WTC11 (cell line): ENCODE measurements at regions not wholly inside any gene's neighbourhood (a gene's known extent, or its start where the extent isn't known, plus 50 kb on each side); places are given as distances from the start of the nearest gene placed in this dataset.

Source experiments
- ATAC-seq: fragments of 200-7000 bp; cut with Tn5 transposase; 2 replicates; pipeline ENCODE4 v1.10.0; 2021; ENCODE audit warnings: mild to moderate bottlenecking, moderate library complexity
- CTCF ChIA-PET: fragments of 300-600 bp; sonication (Branson Sonifier 250); formaldehyde crosslinking; loops from one replicate; lab custom pipeline; 2021; ENCODE audit warnings: antibody characterized with exemption; lab: Charles Lee
- POLR2A ChIA-PET: fragments of 350-600 bp; sonication (Branson Sonifier 250); formaldehyde crosslinking; loops from one replicate; lab custom pipeline; 2021; ENCODE audit warnings: antibody characterized with exemption; lab: Charles Lee
- DNase-seq: peaks from one replicate; pipeline ENCODE4 v3.0.0; 2021; ENCODE audit warnings: low spot score
- H3K27ac Mint-ChIP-seq: 2 replicates; pipeline ENCODE4 v1.8.0; 2021; ENCODE audit warnings: mixed read lengths
- H3K27me3 Mint-ChIP-seq: 2 replicates; pipeline ENCODE4 v1.8.0; 2021; ENCODE audit warnings: low read depth, mild to moderate bottlenecking, moderate library complexity, mixed read lengths
- H3K36me3 Mint-ChIP-seq: 2 replicates; pipeline ENCODE4 v1.8.0; 2021; ENCODE audit warnings: mixed read lengths
- H3K4me1 Mint-ChIP-seq: 2 replicates; pipeline ENCODE4 v1.8.0; 2022; ENCODE audit warnings: mixed read lengths
- H3K4me3 Mint-ChIP-seq: 2 replicates; pipeline ENCODE4 v1.8.0; 2021; ENCODE audit warnings: mild to moderate bottlenecking, moderate library complexity, mixed read lengths
- H3K9me3 Mint-ChIP-seq: 2 replicates; pipeline ENCODE4 v1.8.0; 2021; ENCODE audit warnings: mixed read lengths
- AFF4 ChIP-seq: sonication (generic); formaldehyde crosslinking; IDR thresholded peaks from 2 replicates; pipeline ENCODE4 v1.8.1; 2023; ENCODE audit warnings: mild to moderate bottlenecking, missing genetic modification reagents, borderline replicate concordance
- ATF6 ChIP-seq: sonication (generic); formaldehyde crosslinking; IDR thresholded peaks from 2 replicates; pipeline ENCODE4 v1.8.1; 2023; ENCODE audit warnings: mild to moderate bottlenecking, missing genetic modification reagents
- CBFB ChIP-seq: sonication (generic); formaldehyde crosslinking; IDR thresholded peaks from 2 replicates; pipeline ENCODE4 v1.8.1; 2022; ENCODE audit warnings: mild to moderate bottlenecking, low read depth, missing genetic modification reagents
- CTCF ChIP-seq: fragments of 200-600 bp; IDR thresholded peaks from 2 replicates; pipeline ENCODE4 v1.8.0; 2022; ENCODE audit warnings: antibody characterized with exemption
- E2F1 ChIP-seq: sonication (generic); formaldehyde crosslinking; IDR thresholded peaks from 2 replicates; pipeline ENCODE4 v1.8.0; 2022; ENCODE audit warnings: mild to moderate bottlenecking, missing genetic modification reagents
- FOXP1 ChIP-seq: sonication (generic); formaldehyde crosslinking; IDR thresholded peaks from 2 replicates; pipeline ENCODE4 v1.8.0; 2022; ENCODE audit warnings: missing genetic modification reagents, mild to moderate bottlenecking, moderate library complexity, borderline replicate concordance
- NR2C2 ChIP-seq: sonication (generic); formaldehyde crosslinking; IDR thresholded peaks from 2 replicates; pipeline ENCODE4 v1.8.0; 2022; ENCODE audit warnings: mild to moderate bottlenecking, missing genetic modification reagents
- RORB ChIP-seq: fragments of 250-450 bp; sonication (Bioruptor Pico); IDR thresholded peaks from 2 replicates; pipeline ENCODE4 v1.9.0; 2021; ENCODE audit warnings: mild to moderate bottlenecking
- STAT6 ChIP-seq: sonication (generic); formaldehyde crosslinking; conservative IDR thresholded peaks from 2 replicates; pipeline ENCODE4 v1.8.1; 2023; ENCODE audit warnings: mild to moderate bottlenecking, low read depth, missing genetic modification reagents, moderate library complexity
- ZNF425 ChIP-seq: fragments of 250-450 bp; sonication (Bioruptor Pico); conservative IDR thresholded peaks from 2 replicates; pipeline ENCODE4 v1.9.0; 2021; ENCODE audit warnings: mild to moderate bottlenecking

GRCh38 chrX:65596270-65597034 lies 61.9 kb upstream of the LAS1L start (continued):
- no peak for TF ChIP-seq AFF4
- TF ChIP-seq FOXP1: no peak
- no peak for TF ChIP-seq NR2C2
- TF ChIP-seq CBFB (CRISPR knock-in tag): no peak
- TF ChIP-seq STAT6 (CRISPR knock-in tag): no peak
- no peak for TF ChIP-seq ATF6 (CRISPR knock-in tag)
- no peak for TF ChIP-seq ZNF425 (CRISPR knock-in tag)
- TF ChIP-seq, all 79 proteins: peak for 0

- ChIA-PET POLR2A (no interaction called here), CTCF (interaction anchor here (1.0 kb wide), 1 partner anchor 14 kb away, joined by 3 read pairs; no protein-coding TSS in a partner anchor)
These were observed 60.9 kb upstream of the LAS1L start for GRCh38 chrX:65595460-65595876.

More at GRCh38 chrX:65595460-65595876, 60.9 kb upstream of the LAS1L start:
- H3K4me3 Mint-ChIP-seq: no peak overlapping the region
- H3K36me3 Mint-ChIP-seq: no peaks in the 10 kb centered on the region
- H3K4me1 Mint-ChIP-seq: peaks cover 5% of the 10 kb centered on the region; the same call in 1 of the 2 replicates
- H3K27ac Mint-ChIP-seq: no peak overlapping the region
- DNase-seq (peak; percentile 93), ATAC-seq (peak; percentile 99)
- H3K9me3 Mint-ChIP-seq: no peaks in the 10 kb centered on the region
- TF ChIP-seq E2F1 (CRISPR knock-in tag) (no peak), RORB (CRISPR knock-in tag) (no peak), CTCF (peak; percentile 91)
- peaks cover 7% of the 10 kb centered on the region; the same call in 1 of the 2 replicates for H3K27me3 Mint-ChIP-seq
